ENCODE measurements at regions not wholly inside any gene's neighbourhood (a gene's known extent, or its start where the extent isn't known, plus 50 kb on each side); places are given as distances from the start of the nearest gene placed in this dataset.

DNA sequence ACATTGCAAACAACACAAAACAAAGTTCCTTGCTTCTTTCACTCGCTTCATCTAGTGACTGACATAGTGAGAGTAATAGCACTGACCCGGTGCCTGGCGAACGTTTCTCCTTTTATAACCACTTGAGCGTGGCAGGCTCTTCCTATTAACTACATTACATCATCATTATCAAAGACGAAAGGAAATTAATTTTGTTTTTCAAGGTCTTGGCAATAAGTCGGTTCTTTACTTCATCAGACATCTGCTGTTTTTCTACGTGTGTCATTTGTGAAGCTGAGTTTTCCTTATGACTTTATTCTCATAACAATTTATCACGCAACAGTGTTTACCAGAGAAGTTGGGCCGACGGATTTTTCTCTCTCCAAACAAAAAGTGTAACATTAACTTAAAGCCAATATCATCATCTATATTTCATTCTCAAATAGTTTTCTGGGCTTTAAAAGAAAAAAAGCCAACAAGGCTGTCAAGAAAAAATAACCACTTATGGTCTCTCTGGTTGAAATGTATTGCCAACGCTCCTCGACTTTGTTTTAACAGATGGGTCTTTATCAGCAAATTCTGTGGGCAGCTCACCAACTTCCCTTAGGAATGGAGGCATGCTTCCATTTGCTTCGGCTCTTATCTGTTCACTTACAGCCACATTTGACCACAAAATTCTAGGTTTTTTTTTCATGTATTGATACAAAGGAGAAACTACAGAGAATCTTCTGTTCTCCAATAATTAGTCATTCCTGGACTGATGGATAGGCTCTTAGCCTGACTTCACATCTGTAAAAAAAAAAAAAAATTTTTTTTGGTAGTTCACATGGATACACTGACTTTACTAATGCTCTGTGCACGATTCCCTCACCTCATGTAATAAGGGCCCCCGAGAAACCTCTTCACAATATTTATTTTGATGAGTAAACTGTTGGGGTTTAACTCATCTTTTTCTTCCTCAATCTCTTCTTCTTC lies 97.1 kb upstream of the CDKN3 start:
- Histone ChIP-seq H2BK5ac (ENCODE audit: low read depth, low read length) (no peak overlapping the region), H2AFZ (ENCODE audit: low read length) (no peak overlapping the region), H3K79me1 (ENCODE audit: low read depth, low read length) (no peaks in the 10 kb centered on the region), H3K27ac (ENCODE audit: low read depth, low read length) (no peak overlapping the region), H3K27me3 (replicated peaks in 1 of 4; ENCODE audit: control insufficient read depth in 3 of 4, extremely low read depth in 1 of 4, insufficient read depth in 3 of 4, low read length in 3 of 4) (no peaks in the 10 kb centered on the region; a peak in 1 of 7 replicates), H3K9ac (replicated peaks in 1 of 4; ENCODE audit: extremely low read depth in 1 of 4, low read depth in 3 of 4, low read length in 3 of 4) (no peak overlapping the region), H3K4ac (replicated peaks; ENCODE audit: insufficient read length, low read depth, low read length) (no peak overlapping the region), H3K56ac (replicated peaks; ENCODE audit: insufficient read length, low read depth, low read length) (no peak overlapping the region), H2BK120ac (replicated peaks; ENCODE audit: low read depth, low read length) (no peak overlapping the region), H2AK5ac (ENCODE audit: low read depth, low read length) (no peak overlapping the region), H4K8ac (ENCODE audit: extremely low read depth, insufficient read depth, low read length) (no peak overlapping the region), H3K4me3 (ENCODE audit: extremely low read depth in 1 of 4, insufficient read depth in 2 of 4, low read depth in 3 of 4, low read length in 4 of 4) (no peak overlapping the region), H3K4me2 (ENCODE audit: insufficient read depth in 1 of 2, low read depth in 2 of 2, low read length in 2 of 2) (no peak overlapping the region), H3K18ac (ENCODE audit: extremely low read depth, low read length) (no peak overlapping the region), H4K91ac (replicated peaks; ENCODE audit: insufficient read length, low read length) (no peak overlapping the region), H3K4me1 (replicated peaks in 1 of 4; ENCODE audit: control insufficient read depth in 3 of 4, insufficient read depth in 4 of 4, low read length in 3 of 4) (no peaks in the 10 kb centered on the region), H3K23ac (ENCODE audit: insufficient read length) (no peak overlapping the region), H3K9me3 (ENCODE audit: insufficient read depth in 2 of 2, low read depth in 1 of 2, low read length in 1 of 2) (no peaks in the 10 kb centered on the region), H2BK15ac (ENCODE audit: low read length) (no peak overlapping the region), H3K14ac (ENCODE audit: insufficient read length) (no peak overlapping the region), H3K79me2 (ENCODE audit: control insufficient read depth in 1 of 2, insufficient read depth in 2 of 2, low read length in 2 of 2) (no peaks in the 10 kb centered on the region), H3K36me3 (ENCODE audit: control insufficient read depth in 2 of 4, insufficient read depth in 4 of 4, low read length in 3 of 4) (no peaks in the 10 kb centered on the region), H4K5ac (ENCODE audit: insufficient read length, low read depth, low read length) (no peak overlapping the region), H4K20me1 (replicated peaks in 1 of 2; ENCODE audit: control insufficient read depth in 1 of 2, insufficient read depth in 2 of 2, low read length in 2 of 2) (no peaks in the 10 kb centered on the region), H2BK20ac (ENCODE audit: low read length) (no peak overlapping the region), H2BK12ac (ENCODE audit: low read depth, low read length) (no peak overlapping the region), H3K23me2 (ENCODE audit: low read depth, low read length) (no peaks in the 10 kb centered on the region; the same call in 1 of the 2 replicates)
- WGBS, 2 experiments (ENCODE audit: extremely low coverage in 1 of 2, insufficient coverage in 1 of 2, insufficient read length in 1 of 2, insufficient replicate concordance in 2 of 2, low coverage in 1 of 2, low lambda C conversion rate in 2 of 2, missing lambda C conversion rate in 1 of 2): 86% methylated on average over 16 of the region's 16 CpGs; no CpG with 5 or more reads in 1 of the 2 experiments
- ChIA-PET CTCF (ENCODE audit: partially characterized antibody) (interaction anchor here (0.7 kb wide), 1 partner anchor 31 kb away, joined by 4 read pairs; no protein-coding TSS in a partner anchor), POLR2A (ENCODE audit: partially characterized antibody) (interaction anchor here (1.0 kb wide), 1 partner anchor 43 kb away, joined by 4 read pairs; no protein-coding TSS in a partner anchor)
- FAIRE-seq: no peak
- DNase-seq (ENCODE audit: low read depth in 1 of 2, low spot score in 2 of 2): no peak
- TF ChIP-seq HDAC6 (IDR thresholded peaks at IDR 0.05; ENCODE audit: low read depth, low read length) (no peak), RNF2 (IDR thresholded peaks at IDR 0.05; ENCODE audit: borderline replicate concordance, low read depth, low read length, missing control alignments, poor library complexity, severe bottlenecking) (no peak), CEBPB (IDR thresholded peaks at IDR 0.05; ENCODE audit: low read depth, low read length) (no peak), BACH1 (IDR thresholded peaks at IDR 0.05; ENCODE audit: low read length) (no peak), YY1 (IDR thresholded peaks at IDR 0.05; ENCODE audit: low read depth, low read length) (no peak), SIRT6 (IDR thresholded peaks at IDR 0.05; ENCODE audit: low read length) (no peak), POLR2A (IDR thresholded peaks at IDR 0.05; ENCODE audit: control extremely low read depth in 1 of 2, low read depth in 2 of 2, low read length in 2 of 2) (no peak), KDM4A (IDR thresholded peaks at IDR 0.05; ENCODE audit: low read depth, low read length, severe bottlenecking) (no peak)
- TF ChIP-seq, protein P1, sequence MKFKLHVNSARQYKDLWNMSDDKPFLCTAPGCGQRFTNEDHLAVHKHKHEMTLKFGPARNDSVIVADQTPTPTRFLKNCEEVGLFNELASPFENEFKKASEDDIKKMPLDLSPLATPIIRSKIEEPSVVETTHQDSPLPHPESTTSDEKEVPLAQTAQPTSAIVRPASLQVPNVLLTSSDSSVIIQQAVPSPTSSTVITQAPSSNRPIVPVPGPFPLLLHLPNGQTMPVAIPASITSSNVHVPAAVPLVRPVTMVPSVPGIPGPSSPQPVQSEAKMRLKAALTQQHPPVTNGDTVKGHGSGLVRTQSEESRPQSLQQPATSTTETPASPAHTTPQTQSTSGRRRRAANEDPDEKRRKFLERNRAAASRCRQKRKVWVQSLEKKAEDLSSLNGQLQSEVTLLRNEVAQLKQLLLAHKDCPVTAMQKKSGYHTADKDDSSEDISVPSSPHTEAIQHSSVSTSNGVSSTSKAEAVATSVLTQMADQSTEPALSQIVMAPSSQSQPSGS (IDR thresholded peaks at IDR 0.05; ENCODE audit: low read length): no peak
- TF ChIP-seq, protein P2, sequence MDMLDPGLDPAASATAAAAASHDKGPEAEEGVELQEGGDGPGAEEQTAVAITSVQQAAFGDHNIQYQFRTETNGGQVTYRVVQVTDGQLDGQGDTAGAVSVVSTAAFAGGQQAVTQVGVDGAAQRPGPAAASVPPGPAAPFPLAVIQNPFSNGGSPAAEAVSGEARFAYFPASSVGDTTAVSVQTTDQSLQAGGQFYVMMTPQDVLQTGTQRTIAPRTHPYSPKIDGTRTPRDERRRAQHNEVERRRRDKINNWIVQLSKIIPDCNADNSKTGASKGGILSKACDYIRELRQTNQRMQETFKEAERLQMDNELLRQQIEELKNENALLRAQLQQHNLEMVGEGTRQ (IDR thresholded peaks at IDR 0.05; ENCODE audit: low read length): no peak
